Astrocyte of the cerebellum (primary cell): ENCODE measurements at regions not wholly inside any gene's neighbourhood (a gene's known extent, or its start where the extent isn't known, plus 50 kb on each side); places are given as distances from the start of the nearest gene placed in this dataset.

ENCODE experiments used
- DNase-seq: peaks from one replicate; pipeline ENCODE4 v3.0.0-alpha.2; 2011; ENCODE audit warnings: low read depth
- H3K4me3 ChIP-seq: 2 replicates; pipeline ENCODE4 v1.5.1; 2011; ENCODE audit warnings: mild to moderate bottlenecking, low read depth, low read length, moderate library complexity
- CTCF ChIP-seq: IDR thresholded peaks from 2 replicates; pipeline ENCODE4 v1.5.1; 2012; ENCODE audit warnings: low read length, low read depth, moderate library complexity, mild to moderate bottlenecking; ENCODE audit errors: missing control alignments
- in situ Hi-C: cut with HindIII; loops from 2 replicates; pipeline ENCODE4 v1.10.0; 2017; ENCODE audit warnings: low sequenced_read_pairs

- no peak for TF ChIP-seq CTCF
- in situ Hi-C loops, result no loop called here
- H3K4me3 ChIP-seq, result no peak overlapping the region
- DNase-seq, result no peak
Measured at GRCh38 chr2:56688661-56689060, 504.9 kb downstream of the CCDC85A start.

DNA sequence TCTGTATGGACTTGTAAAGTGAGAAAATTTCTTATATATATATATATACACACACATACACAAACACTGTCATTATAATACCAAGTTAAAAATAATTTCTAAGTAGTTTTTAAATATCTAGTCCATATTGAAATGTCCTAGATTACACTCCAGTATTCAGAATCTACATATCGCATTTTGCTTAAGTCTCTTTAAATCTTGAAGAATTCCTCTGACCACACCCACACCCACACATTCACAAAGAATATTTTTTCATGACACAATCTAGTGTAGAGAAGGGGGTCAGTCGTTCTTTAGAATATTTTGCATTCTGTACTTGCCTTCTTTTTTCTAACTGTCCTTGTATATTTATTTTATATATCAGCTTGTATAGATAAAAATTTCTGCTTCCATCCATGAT lies 509.7 kb downstream of the CCDC85A start:
- in situ Hi-C loops, result no loop called here
- no peak for DNase-seq
- TF ChIP-seq CTCF, result no peak
- no peak overlapping the region for H3K4me3 ChIP-seq

- in situ Hi-C loops, result no loop called here
- no peak for DNase-seq
- no peak overlapping the region for H3K4me3 ChIP-seq
- no peak for TF ChIP-seq CTCF
Measured at GRCh38 chr2:56703001-56703400, 519.2 kb downstream of the CCDC85A start.

- H3K4me3 ChIP-seq, result no peak overlapping the region
- DNase-seq, result no peak
- no peak for TF ChIP-seq CTCF
- in situ Hi-C loops, result no loop called here
Measured at GRCh38 chr2:56705713-56706112, 521.9 kb downstream of the CCDC85A start.

- DNase-seq, result no peak
- TF ChIP-seq CTCF, result no peak
- in situ Hi-C loops, result no loop called here
- no peak overlapping the region for H3K4me3 ChIP-seq
Measured at GRCh38 chr2:56707218-56707617, 523.4 kb downstream of the CCDC85A start.

GRCh38 chr2:56707650-56708049 lies 523.9 kb downstream of the CCDC85A start:
- no peak overlapping the region for H3K4me3 ChIP-seq
- in situ Hi-C loops, result no loop called here
- no peak for DNase-seq
- TF ChIP-seq CTCF, result no peak

GRCh38 chr2:56709181-56709580 lies 525.4 kb downstream of the CCDC85A start:
- DNase-seq, result no peak
- in situ Hi-C loops, result no loop called here
- H3K4me3 ChIP-seq, result no peak overlapping the region
- TF ChIP-seq CTCF, result no peak
